Gastrocnemius medialis (tissue), 4 donors: ENCODE measurements at regions not wholly inside any gene's neighbourhood (a gene's known extent, or its start where the extent isn't known, plus 50 kb on each side); places are given as distances from the start of the nearest gene placed in this dataset.

ENCODE experiments used
- ATAC-seq, 2 donors: fragments of 150-250 bp; one replicate each; pipeline ENCODE4 v1.9.1; 2016
- DNase-seq, 2 donors: peaks; one replicate each; pipeline ENCODE4 v3.0.0-alpha.2; 2019
- H3K27ac ChIP-seq, 4 donors: fragments of 200-600 bp; sonication (generic); 1 replicate in 1 of 4; 2 replicates in 3 of 4; pipeline ENCODE4 v1.5.1; 2016 to 2018; ENCODE audit warnings: mild to moderate bottlenecking in 2 of 4, moderate library complexity in 1 of 4
- H3K27me3 ChIP-seq, 3 donors: fragments of 200-600 bp; sonication (generic) in 2 of 3; 1 replicate in 1 of 3; 2 replicates in 2 of 3; pipeline versions ENCODE4 v1.5.1 to v1.6.0; 2016 to 2019; ENCODE audit warnings: mild to moderate bottlenecking in 1 of 3, moderate library complexity in 1 of 3
- H3K36me3 ChIP-seq, 2 donors: fragments of 200-600 bp; sonication (generic) in 1 of 2; one replicate each; pipeline ENCODE4 v1.5.1; 2017 to 2018
- H3K4me1 ChIP-seq, 2 donors: fragments of 200-600 bp; sonication (generic) in 1 of 2; one replicate each; pipeline ENCODE4 v1.5.1; 2016 to 2017; ENCODE audit warnings: mild to moderate bottlenecking in 2 of 2
- H3K4me3 ChIP-seq, 4 donors: fragments of 200-600 bp; sonication (generic) in 3 of 4; 1 replicate in 1 of 4; 2 replicates in 3 of 4; pipeline ENCODE4 v1.5.1; 2016 to 2019; ENCODE audit warnings: mild to moderate bottlenecking in 2 of 4
- H3K9me3 ChIP-seq, 3 donors: fragments of 200-600 bp; sonication (generic) in 2 of 3; 1 replicate in 1 of 3; 2 replicates in 2 of 3; pipeline ENCODE4 v1.5.1; 2016 to 2019
- CTCF ChIP-seq, 5 experiments: fragments of 450-650 bp in 3 of 5; fragments of 200-600 bp in 2 of 5; sonication (generic) in 2 of 5; IDR thresholded peaks in 4 of 5; conservative IDR thresholded peaks in 1 of 5; 1 replicate in 4 of 5; 2 replicates in 1 of 5; pipeline ENCODE4 v1.5.1; 2016 to 2019; ENCODE audit warnings: antibody characterized with exemption in 5 of 5, mild to moderate bottlenecking in 3 of 5, moderate library complexity in 3 of 5
- POLR2A ChIP-seq, 2 donors: fragments of 450-650 bp; IDR thresholded peaks; one replicate each; pipeline ENCODE4 v1.6.1; 2017; ENCODE audit warnings: antibody characterized with exemption in 2 of 2, mild to moderate bottlenecking in 2 of 2, moderate library complexity in 2 of 2
- in situ Hi-C, 4 donors: fragments of 200-750 bp; cut with MboI; loops; one replicate each; pipeline versions ENCODE4 v1.15.0 to v1.8.0; 2017; ENCODE audit warnings: low sequenced_read_pairs in 4 of 4
- intact Hi-C: fragments of 100-400 bp; cut with DNase I; formaldehyde crosslinking; loops from one replicate; pipeline ENCODE4 v1.15.1; 2023; ENCODE audit warnings: low total_unique reads

GRCh38 chr5:146959360-146959759, 80.8 kb upstream of the PPP2R2B start:
- Histone ChIP-seq H3K9me3 (no peaks in the 10 kb centered on the region), H3K4me3 (no peak overlapping the region), H3K36me3 (no peaks in the 10 kb centered on the region), H3K27ac (no peak overlapping the region), H3K4me1 (no peaks in the 10 kb centered on the region), H3K27me3 (no peaks in the 10 kb centered on the region)
- DNase-seq = no peak
- no peak for ATAC-seq
- in situ Hi-C loops = loop anchor here in 1 of 4 donors (25.0 kb wide), 1 partner anchor 297 kb away; no protein-coding TSS in a partner anchor
- TF ChIP-seq CTCF (IDR thresholded peaks at IDR 0.05 in 4 of 5, conservative IDR thresholded peaks at IDR 0.05 in 1 of 5) (no peak), POLR2A (IDR thresholded peaks at IDR 0.05) (no peak)
- intact Hi-C loops = no loop called here

GRCh38 chr5:146962801-146963355, 84.3 kb upstream of the PPP2R2B start:
- H3K4me3 ChIP-seq = no peak overlapping the region
- H3K36me3 ChIP-seq = no peaks in the 10 kb centered on the region
- in situ Hi-C loops (loop anchor here in 1 of 4 donors (5.0 to 25.0 kb wide), 2 partner anchors 301 to 421 kb away; no protein-coding TSS in a partner anchor), intact Hi-C loops (no loop called here)
- ATAC-seq = no peak
- DNase-seq = no peak
- TF ChIP-seq CTCF (IDR thresholded peaks at IDR 0.05 in 4 of 5, conservative IDR thresholded peaks at IDR 0.05 in 1 of 5) (no peak), POLR2A (IDR thresholded peaks at IDR 0.05) (no peak)
- peaks cover 0 to 4% of the 10 kb centered on the region in 2 donors for H3K4me1 ChIP-seq
- no peaks in the 10 kb centered on the region for H3K27me3 ChIP-seq
- no peak overlapping the region for H3K27ac ChIP-seq
- no peaks in the 10 kb centered on the region for H3K9me3 ChIP-seq

GRCh38 chr5:146965761-146966659, 87.5 kb upstream of the PPP2R2B start:
- H3K27ac ChIP-seq = no peak overlapping the region
- DNase-seq (peak; percentile 23 to 27), ATAC-seq (peak; percentile 72 to 97)
- no peaks in the 10 kb centered on the region for H3K27me3 ChIP-seq
- no peaks in the 10 kb centered on the region for H3K36me3 ChIP-seq
- no peaks in the 10 kb centered on the region for H3K9me3 ChIP-seq
- TF ChIP-seq POLR2A (IDR thresholded peaks at IDR 0.05) (no peak), CTCF (IDR thresholded peaks at IDR 0.05 in 4 of 5, conservative IDR thresholded peaks at IDR 0.05 in 1 of 5) (peak; percentile 62 to 86 (median 76))
- peaks cover 0 to 4% of the 10 kb centered on the region in 2 donors for H3K4me1 ChIP-seq
- no peak overlapping the region for H3K4me3 ChIP-seq
- in situ Hi-C loops = loop anchor here in 2 of 4 donors (5.0 to 25.0 kb wide), 2 partner anchors 304 to 424 kb away; no protein-coding TSS in a partner anchor
- intact Hi-C loops = loop anchor here (1.0 kb wide), 1 partner anchor 424 kb away; no protein-coding TSS in a partner anchor

- Histone ChIP-seq H3K36me3 (no peaks in the 10 kb centered on the region), H3K27me3 (no peaks in the 10 kb centered on the region), H3K27ac (no peak overlapping the region), H3K4me1 (peaks cover 0 to 4% of the 10 kb centered on the region in 2 donors), H3K9me3 (no peaks in the 10 kb centered on the region), H3K4me3 (no peak overlapping the region)
- no peak for DNase-seq
- TF ChIP-seq POLR2A (IDR thresholded peaks at IDR 0.05) (no peak), CTCF (IDR thresholded peaks at IDR 0.05 in 4 of 5, conservative IDR thresholded peaks at IDR 0.05 in 1 of 5) (no peak)
- in situ Hi-C loops = loop anchor here in 2 of 4 donors (5.0 to 25.0 kb wide), 2 partner anchors 305 to 425 kb away; no protein-coding TSS in a partner anchor
- ATAC-seq = no peak
- intact Hi-C loops = no loop called here
Measured at GRCh38 chr5:146967646-146968045, 89.1 kb upstream of the PPP2R2B start.
